GM12864 (cell line): ENCODE measurements at regions not wholly inside any gene's neighbourhood (a gene's known extent, or its start where the extent isn't known, plus 50 kb on each side); places are given as distances from the start of the nearest gene placed in this dataset.

ENCODE experiments used
- DNase-seq: peaks from one replicate; pipeline ENCODE4 v3.0.0-alpha.2; 2011; ENCODE audit warnings: low read depth
- H3K4me3 ChIP-seq: 2 replicates; pipeline ENCODE4 v1.5.1; 2011; ENCODE audit warnings: mild to moderate bottlenecking, low read depth, low read length, control low read depth
- CTCF ChIP-seq: IDR thresholded peaks from 2 replicates; pipeline ENCODE4 v1.5.1; 2011; ENCODE audit warnings: low read depth, mild to moderate bottlenecking, moderate library complexity, low read length, control low read depth, inconsistent platforms; ENCODE audit errors: missing control alignments

GRCh38 chr14:62087191-62087590 lies 325.0 kb downstream of the SNAPC1 start:
- no peak for DNase-seq
- no peak overlapping the region for H3K4me3 ChIP-seq
- no peak for TF ChIP-seq CTCF

GRCh38 chr14:62093736-62094135 lies 331.5 kb downstream of the SNAPC1 start:
- H3K4me3 ChIP-seq: no peak overlapping the region
- TF ChIP-seq CTCF: no peak
- no peak for DNase-seq

- no peak for DNase-seq
- no peak overlapping the region for H3K4me3 ChIP-seq
- no peak for TF ChIP-seq CTCF
Observed at GRCh38 chr14:62097072-62097471, 334.9 kb downstream of the SNAPC1 start.

DNA sequence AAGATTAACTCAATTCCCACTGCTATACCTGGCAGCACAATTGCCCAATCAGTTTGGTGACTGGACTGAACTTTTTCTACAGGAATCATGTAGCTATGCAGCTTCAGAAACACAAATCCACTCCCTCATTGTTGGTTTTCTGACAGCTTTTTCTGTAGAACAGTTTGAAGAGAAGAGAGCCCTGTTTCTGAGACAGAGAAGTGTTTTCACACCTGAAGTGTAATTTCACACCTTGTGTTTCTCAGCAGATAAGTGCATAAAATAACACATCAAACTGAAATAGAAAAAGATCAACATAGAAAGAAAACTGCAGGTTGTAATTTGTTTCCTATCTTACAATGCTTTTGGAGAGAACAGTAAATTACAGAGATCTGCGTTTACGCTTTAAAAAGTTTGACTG lies 335.6 kb downstream of the SNAPC1 start:
- no peak for TF ChIP-seq CTCF

GRCh38 chr14:62098357-62098756 lies 336.1 kb downstream of the SNAPC1 start:
- TF ChIP-seq CTCF: no peak
- no peak overlapping the region for H3K4me3 ChIP-seq
- DNase-seq: no peak

More for the DNA sequence above, 335.6 kb downstream of the SNAPC1 start:
- no peak overlapping the region for H3K4me3 ChIP-seq
- DNase-seq: no peak

- DNase-seq: no peak
- no peak overlapping the region for H3K4me3 ChIP-seq
Observed at GRCh38 chr14:62099091-62099490, 336.9 kb downstream of the SNAPC1 start.

More at GRCh38 chr14:62099091-62099490, 336.9 kb downstream of the SNAPC1 start:
- TF ChIP-seq CTCF: no peak
